BJ (cell line): ENCODE measurements at regions not wholly inside any gene's neighbourhood (a gene's known extent, or its start where the extent isn't known, plus 50 kb on each side); places are given as distances from the start of the nearest gene placed in this dataset.

Experiments used
- CTCF ChIA-PET: fragments of 350-600 bp; formaldehyde crosslinking; extraction: SDS; loops from one replicate; lab custom pipeline; 2021; ENCODE audit warnings: antibody characterized with exemption, inconsistent platforms; lab: Yijun Ruan, JAX
- POLR2A ChIA-PET: fragments of 300-600 bp; sonication (Branson Sonifier 250); formaldehyde crosslinking; extraction: SDS; loops from one replicate; lab custom pipeline; 2021; ENCODE audit warnings: antibody characterized with exemption; lab: Charles Lee
- DNase-seq: peaks from one replicate; pipeline ENCODE4 v3.0.0-alpha.2; 2011; ENCODE audit warnings: low read depth
- H3K27me3 ChIP-seq: 2 replicates; pipeline ENCODE4 v1.6.0; 2011; ENCODE audit warnings: low read length; ENCODE audit not compliant: control insufficient read depth, insufficient read depth
- H3K36me3 ChIP-seq: 2 replicates; pipeline ENCODE4 v1.5.1; 2011; ENCODE audit warnings: low read length; ENCODE audit not compliant: control insufficient read depth, insufficient read depth
- H3K4me3 ChIP-seq: 2 replicates; pipeline ENCODE4 v1.5.1; 2011; ENCODE audit warnings: low read depth, mild to moderate bottlenecking, control low read depth, low read length
- TF ChIP-seq, protein P1 (sequence below): IDR thresholded peaks from 2 replicates; pipeline ENCODE4 v1.5.1; 2011; ENCODE audit warnings: low read depth, mild to moderate bottlenecking, control low read depth, inconsistent platforms, low read length, moderate library complexity; ENCODE audit not compliant: insufficient read depth

GRCh38 chr2:11048335-11049008 is 106.8 kb upstream of the SLC66A3 start:
- no peak overlapping the region for H3K4me3 ChIP-seq
- ChIA-PET POLR2A (no interaction called here), CTCF (no interaction called here)
- TF ChIP-seq, protein P1, sequence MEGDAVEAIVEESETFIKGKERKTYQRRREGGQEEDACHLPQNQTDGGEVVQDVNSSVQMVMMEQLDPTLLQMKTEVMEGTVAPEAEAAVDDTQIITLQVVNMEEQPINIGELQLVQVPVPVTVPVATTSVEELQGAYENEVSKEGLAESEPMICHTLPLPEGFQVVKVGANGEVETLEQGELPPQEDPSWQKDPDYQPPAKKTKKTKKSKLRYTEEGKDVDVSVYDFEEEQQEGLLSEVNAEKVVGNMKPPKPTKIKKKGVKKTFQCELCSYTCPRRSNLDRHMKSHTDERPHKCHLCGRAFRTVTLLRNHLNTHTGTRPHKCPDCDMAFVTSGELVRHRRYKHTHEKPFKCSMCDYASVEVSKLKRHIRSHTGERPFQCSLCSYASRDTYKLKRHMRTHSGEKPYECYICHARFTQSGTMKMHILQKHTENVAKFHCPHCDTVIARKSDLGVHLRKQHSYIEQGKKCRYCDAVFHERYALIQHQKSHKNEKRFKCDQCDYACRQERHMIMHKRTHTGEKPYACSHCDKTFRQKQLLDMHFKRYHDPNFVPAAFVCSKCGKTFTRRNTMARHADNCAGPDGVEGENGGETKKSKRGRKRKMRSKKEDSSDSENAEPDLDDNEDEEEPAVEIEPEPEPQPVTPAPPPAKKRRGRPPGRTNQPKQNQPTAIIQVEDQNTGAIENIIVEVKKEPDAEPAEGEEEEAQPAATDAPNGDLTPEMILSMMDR: no peak
- peaks cover 8% of the 10 kb centered on the region for H3K27me3 ChIP-seq
- H3K36me3 ChIP-seq: no peaks in the 10 kb centered on the region
- DNase-seq: no peak

DNA sequence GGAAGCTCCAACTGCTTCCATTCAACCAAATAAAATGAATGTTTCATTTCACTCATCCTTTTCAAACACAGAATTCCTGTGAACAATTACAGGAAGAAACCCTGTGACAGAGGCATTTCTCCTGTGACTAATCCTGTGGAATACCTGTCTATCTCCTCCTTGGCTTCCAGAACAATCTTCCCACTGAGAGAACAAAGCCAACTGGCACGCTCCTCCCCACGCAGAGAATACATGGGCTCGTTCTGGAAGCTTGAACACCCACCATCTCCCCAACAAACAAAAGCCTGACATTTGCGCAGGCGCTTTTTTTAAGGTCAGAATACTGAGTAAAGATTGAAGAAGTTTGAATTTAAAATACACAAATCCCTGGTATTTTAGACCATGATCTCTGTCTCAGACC is 104.7 kb upstream of the SLC66A3 start:
- H3K27me3 ChIP-seq: peaks cover 8% of the 10 kb centered on the region
- ChIA-PET CTCF (no interaction called here), POLR2A (no interaction called here)
- H3K4me3 ChIP-seq: no peak overlapping the region
- H3K36me3 ChIP-seq: no peaks in the 10 kb centered on the region
- TF ChIP-seq, protein P1: no peak
- no peak for DNase-seq

DNA sequence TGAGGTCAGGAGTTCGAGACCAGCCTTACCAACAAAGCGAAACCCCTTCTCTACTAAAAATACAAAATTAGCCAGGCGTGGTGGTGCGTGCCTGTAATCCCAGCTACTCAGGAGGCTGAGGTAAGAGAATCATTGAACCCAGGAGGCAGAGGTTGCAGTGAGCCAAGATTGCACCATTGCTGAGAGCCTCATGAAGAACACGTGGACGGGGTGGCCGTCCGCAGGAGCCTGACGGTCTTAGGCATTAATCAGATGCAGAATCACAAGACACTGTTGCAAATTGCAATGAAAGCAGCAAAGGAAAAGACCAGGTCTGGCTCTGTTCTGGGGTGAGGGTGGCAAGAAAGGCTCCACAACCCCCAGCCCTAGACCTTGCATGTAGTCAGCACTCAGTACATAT is 104.0 kb upstream of the SLC66A3 start:
- no peak for DNase-seq
- TF ChIP-seq, protein P1: no peak
- Histone ChIP-seq H3K27me3 (peaks cover 8% of the 10 kb centered on the region), H3K36me3 (no peaks in the 10 kb centered on the region), H3K4me3 (no peak overlapping the region)
- POLR2A ChIA-PET: no interaction called here
- CTCF ChIA-PET: no interaction called here

DNA sequence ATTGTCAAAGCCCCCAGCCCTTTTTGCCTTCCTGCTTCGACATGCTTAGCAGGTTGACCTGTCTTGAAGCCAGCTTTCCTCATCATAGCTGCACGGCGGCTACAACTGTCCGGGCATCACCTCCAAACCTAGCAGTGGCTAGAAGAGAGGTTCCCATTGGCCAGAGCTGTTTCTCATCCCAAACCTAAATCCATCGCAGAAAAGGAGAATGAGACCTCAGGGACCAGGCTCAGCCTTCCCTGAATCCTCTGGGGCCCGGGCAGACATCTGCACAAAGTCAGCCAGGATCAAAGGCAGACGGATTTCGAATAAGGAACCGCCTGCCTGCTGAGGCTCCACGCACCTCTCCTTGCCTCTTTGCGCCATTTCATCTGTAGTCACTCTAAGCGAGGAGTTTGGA is 101.7 kb upstream of the SLC66A3 start:
- Histone ChIP-seq H3K27me3 (peaks cover 8% of the 10 kb centered on the region), H3K36me3 (no peaks in the 10 kb centered on the region), H3K4me3 (no peak overlapping the region)
- TF ChIP-seq, protein P1: no peak
- CTCF ChIA-PET: no interaction called here
- DNase-seq: no peak
- POLR2A ChIA-PET: no interaction called here

DNA sequence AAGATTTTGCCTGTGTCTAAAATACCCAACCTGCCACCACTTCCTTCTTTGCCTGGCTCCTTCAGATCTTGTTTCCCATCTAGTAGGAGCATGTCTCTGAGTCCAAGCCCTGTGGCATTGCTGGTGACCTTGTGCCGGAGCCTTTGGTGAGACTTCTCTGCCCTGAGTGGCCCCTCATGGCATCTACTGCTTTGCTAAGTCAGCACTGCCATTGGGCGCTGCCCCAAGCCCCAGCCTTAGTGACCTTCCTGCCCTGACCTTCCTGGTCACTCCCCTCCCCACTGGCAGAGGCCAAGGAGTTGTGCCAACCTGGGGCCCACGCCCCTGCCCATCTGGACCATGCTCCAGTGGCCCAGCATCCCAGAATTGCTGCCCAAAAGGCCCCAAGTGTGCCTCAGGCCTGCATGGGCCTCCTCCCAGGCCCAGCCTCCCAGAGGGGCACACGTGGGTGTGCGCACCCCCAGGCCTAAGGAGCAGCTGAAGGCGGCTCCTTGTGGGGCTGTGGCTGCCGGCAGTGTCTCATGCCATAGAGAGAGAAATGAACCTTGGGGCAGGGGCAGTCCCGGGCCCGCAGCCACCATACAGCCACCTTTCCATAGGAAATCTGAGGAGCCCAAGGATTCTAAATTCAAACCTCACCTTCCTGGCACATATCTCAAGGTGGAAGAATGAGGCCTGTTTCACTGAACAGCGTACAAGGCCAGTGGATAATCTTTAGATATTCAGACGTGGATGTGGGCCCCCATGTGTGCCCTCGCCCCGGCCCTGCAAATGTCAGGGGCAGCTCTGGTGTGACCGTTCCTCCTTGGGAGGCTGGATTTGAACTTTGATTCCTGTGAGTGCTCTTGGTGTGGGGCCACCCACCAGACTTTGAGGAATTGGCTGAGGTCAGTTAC is 100.2 kb upstream of the SLC66A3 start:
- TF ChIP-seq, protein P1: no peak
- no peak for DNase-seq
- POLR2A ChIA-PET: no interaction called here
- Histone ChIP-seq H3K4me3 (no peak overlapping the region), H3K27me3 (peaks cover 4% of the 10 kb centered on the region; the same call in 1 of the 2 replicates), H3K36me3 (no peaks in the 10 kb centered on the region)
- CTCF ChIA-PET: interaction anchor here (0.6 to 2.0 kb wide), 4 partner anchors 69 to 222 kb away, joined by 3 to 8 read pairs (median 3); no protein-coding TSS in a partner anchor
